GM10248 (cell line): ENCODE measurements at regions not wholly inside any gene's neighbourhood (a gene's known extent, or its start where the extent isn't known, plus 50 kb on each side); places are given as distances from the start of the nearest gene placed in this dataset.

Experiments
- CTCF ChIA-PET: fragments of 300-600 bp; sonication (Branson Sonifier 250); formaldehyde crosslinking; extraction: SDS; loops from one replicate; lab custom pipeline; 2021; ENCODE audit warnings: antibody characterized with exemption; lab: Yijun Ruan, JAX
- POLR2A ChIA-PET: fragments of 350-650 bp; sonication (Branson Sonifier 250); formaldehyde crosslinking; extraction: SDS; loops from one replicate; lab custom pipeline; 2020; ENCODE audit warnings: antibody characterized with exemption; lab: Yijun Ruan, JAX
- DNase-seq: peaks from one replicate; pipeline ENCODE4 v3.0.0; 2012; ENCODE audit errors: extremely low spot score
- TF ChIP-seq, protein P1 (sequence below): IDR thresholded peaks from 2 replicates; pipeline ENCODE4 v1.5.1; 2012; ENCODE audit warnings: mild to moderate bottlenecking, low read depth; ENCODE audit errors: extremely low read depth, missing control alignments, control extremely low read depth

- CTCF ChIA-PET = interaction anchor here (1.0 kb wide), 1 partner anchor 9 kb away, joined by 3 read pairs; no protein-coding TSS in a partner anchor
- POLR2A ChIA-PET = no interaction called here
- DNase-seq = no peak
- TF ChIP-seq, protein P1, sequence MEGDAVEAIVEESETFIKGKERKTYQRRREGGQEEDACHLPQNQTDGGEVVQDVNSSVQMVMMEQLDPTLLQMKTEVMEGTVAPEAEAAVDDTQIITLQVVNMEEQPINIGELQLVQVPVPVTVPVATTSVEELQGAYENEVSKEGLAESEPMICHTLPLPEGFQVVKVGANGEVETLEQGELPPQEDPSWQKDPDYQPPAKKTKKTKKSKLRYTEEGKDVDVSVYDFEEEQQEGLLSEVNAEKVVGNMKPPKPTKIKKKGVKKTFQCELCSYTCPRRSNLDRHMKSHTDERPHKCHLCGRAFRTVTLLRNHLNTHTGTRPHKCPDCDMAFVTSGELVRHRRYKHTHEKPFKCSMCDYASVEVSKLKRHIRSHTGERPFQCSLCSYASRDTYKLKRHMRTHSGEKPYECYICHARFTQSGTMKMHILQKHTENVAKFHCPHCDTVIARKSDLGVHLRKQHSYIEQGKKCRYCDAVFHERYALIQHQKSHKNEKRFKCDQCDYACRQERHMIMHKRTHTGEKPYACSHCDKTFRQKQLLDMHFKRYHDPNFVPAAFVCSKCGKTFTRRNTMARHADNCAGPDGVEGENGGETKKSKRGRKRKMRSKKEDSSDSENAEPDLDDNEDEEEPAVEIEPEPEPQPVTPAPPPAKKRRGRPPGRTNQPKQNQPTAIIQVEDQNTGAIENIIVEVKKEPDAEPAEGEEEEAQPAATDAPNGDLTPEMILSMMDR = no peak
These were observed 693.9 kb downstream of the MED13L start for GRCh38 chr12:115583591-115583990.

DNA sequence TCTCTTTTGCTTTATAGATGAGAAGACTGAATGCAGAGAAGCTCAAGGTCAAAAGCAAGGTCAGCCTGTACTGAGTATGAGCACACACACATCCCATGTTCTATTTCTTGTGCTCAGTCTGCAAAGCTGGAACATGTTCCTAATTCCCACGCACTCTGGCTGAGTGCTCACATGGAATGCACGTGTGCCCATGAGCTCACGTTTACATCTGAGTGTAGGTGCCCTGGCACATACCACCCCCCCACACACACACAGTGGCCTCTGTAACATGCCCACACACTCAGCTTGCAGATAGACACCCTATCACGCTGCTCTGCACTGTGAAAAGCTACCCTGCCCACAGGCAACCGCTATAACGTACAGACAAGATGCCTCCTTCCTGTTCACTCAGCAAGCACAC is 700.1 kb downstream of the MED13L start:
- TF ChIP-seq, protein P1 = no peak
- ChIA-PET POLR2A (no interaction called here), CTCF (interaction anchor here (1.4 kb wide), 1 partner anchor 27 kb away, joined by 5 read pairs; no protein-coding TSS in a partner anchor)
- no peak for DNase-seq

DNA sequence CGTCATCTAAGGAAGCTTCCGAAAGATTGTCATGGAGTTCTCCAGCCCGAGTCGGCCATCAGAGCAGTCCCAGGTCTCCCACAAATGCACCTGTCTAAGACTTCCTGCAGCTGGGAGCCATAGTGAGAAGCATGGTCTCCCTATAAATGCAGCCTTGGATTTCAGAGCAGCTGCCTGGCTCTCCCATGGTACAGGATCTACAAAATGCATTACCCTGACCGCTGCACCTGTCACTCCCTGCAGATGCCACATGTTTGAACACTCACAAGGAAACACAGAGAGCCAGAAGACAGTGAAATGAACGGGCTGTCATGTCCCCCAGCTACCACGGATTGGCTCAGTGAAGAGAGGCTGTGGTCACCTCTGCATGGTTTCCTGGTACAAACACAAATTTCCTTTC is 702.7 kb downstream of the MED13L start:
- POLR2A ChIA-PET = no interaction called here
- TF ChIP-seq, protein P1 = no peak
- CTCF ChIA-PET = interaction anchor here (1.0 to 1.2 kb wide), 2 partner anchors 9 to 13 kb away, joined by 3 to 4 read pairs; no protein-coding TSS in a partner anchor
- no peak for DNase-seq

DNA sequence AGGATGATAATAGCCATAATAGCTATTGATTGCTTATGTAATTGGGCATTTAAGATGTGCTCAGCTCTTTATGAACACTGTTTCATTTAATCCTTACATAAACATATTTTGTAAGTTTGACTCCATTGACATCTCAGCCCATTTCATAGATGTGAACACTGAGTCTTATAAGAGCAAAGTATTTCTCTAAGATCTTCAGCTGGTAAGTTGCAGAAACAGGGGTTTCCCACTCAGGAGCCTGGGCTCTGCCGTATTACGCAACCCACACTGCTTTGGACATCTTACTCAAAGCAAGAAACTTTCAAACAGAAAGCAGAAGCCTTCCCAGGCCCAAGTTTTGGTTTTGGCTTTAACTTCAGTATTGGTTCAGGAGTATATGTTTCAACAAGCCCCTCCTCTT is 705.1 kb downstream of the MED13L start:
- POLR2A ChIA-PET = no interaction called here
- TF ChIP-seq, protein P1 = no peak
- DNase-seq = peak; percentile 70
- CTCF ChIA-PET = no interaction called here

GRCh38 chr12:115571446-115571845 is 706.0 kb downstream of the MED13L start:
- TF ChIP-seq, protein P1 = no peak
- POLR2A ChIA-PET = no interaction called here
- no peak for DNase-seq
- CTCF ChIA-PET = no interaction called here

DNA sequence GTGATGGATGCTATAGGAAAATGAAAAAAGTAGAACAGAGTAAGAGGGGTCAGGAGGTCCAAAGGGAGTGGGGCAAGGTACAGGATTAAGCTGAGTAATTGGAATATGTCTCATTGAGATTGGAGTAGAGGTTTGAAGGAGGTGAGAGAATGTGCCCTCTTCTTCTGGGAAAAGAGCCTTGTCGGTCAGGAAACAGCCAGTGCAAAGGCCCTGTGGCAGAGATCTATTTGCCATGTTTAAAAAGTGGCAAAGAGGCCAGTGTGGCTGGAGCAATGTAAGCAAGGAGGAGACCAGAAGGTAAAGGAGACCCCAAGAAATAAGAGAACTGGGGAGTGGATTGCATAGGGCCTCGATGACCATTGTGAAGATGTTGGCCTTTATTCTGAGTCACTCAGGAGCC is 706.5 kb downstream of the MED13L start:
- CTCF ChIA-PET = no interaction called here
- TF ChIP-seq, protein P1 = no peak
- DNase-seq = no peak
- POLR2A ChIA-PET = no interaction called here

DNA sequence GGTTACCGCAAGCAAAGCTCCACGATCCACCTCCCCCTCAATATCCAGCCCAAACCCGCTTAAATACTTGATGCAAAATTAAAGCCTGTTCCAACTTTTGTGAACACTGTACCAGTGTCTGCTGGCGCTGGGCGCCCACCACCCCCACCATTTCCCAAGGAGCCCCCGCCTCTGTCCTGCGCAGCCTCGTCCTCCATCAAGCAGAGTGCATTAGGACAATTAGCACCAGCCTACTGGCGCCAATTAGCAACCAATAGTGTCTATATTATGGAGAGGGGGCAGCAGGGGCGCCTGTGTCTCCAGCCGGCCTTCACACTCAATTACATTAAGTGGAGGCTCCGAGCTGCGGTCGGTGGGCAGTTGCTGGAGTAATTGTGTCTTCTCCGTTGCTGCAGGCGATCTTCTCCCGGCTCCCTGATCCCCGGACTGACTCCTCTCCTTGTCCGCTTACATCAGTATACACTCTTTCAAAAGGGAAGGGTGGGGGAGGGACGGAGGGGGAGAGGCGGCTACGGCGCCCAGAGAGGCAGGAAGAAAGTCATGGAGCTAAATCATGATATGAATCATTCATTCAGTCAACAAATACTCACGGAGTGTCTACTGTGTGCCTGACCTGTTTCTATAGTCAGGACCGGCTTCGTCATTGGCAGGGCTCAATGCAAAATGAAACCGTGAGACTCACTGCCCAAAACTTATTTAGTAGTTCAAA is 707.3 kb downstream of the MED13L start:
- TF ChIP-seq, protein P1 = no peak
- ChIA-PET POLR2A (no interaction called here), CTCF (no interaction called here)
- DNase-seq = no peak
